SJCRH30 (cell line): ENCODE measurements at regions not wholly inside any gene's neighbourhood (a gene's known extent, or its start where the extent isn't known, plus 50 kb on each side); places are given as distances from the start of the nearest gene placed in this dataset.
"Not testable (repeated sequence)": the region's sequence is repeated elsewhere in the genome, so short reads cannot be mapped to it uniquely, and the experiment has no call there.

ENCODE experiments used
- DNase-seq, 2 experiments: peaks; one replicate each; pipeline ENCODE4 v3.0.0-alpha.2; 2015 to 2020
- H3K27ac ChIP-seq: fragments of 250-450 bp; sonication (Bioruptor Pico); 2 replicates; pipeline ENCODE4 v1.5.1; 2020; ENCODE audit warnings: mild to moderate bottlenecking, moderate library complexity
- H3K27me3 ChIP-seq: fragments of 250-450 bp; sonication (Bioruptor Pico); 2 replicates; pipeline ENCODE4 v1.5.1; 2020; ENCODE audit warnings: mild to moderate bottlenecking, moderate library complexity
- H3K36me3 ChIP-seq: fragments of 250-450 bp; sonication (Bioruptor Pico); 2 replicates; pipeline ENCODE4 v1.5.1; 2020; ENCODE audit warnings: mild to moderate bottlenecking, moderate library complexity
- H3K4me1 ChIP-seq: fragments of 250-450 bp; sonication (Bioruptor Pico); 2 replicates; pipeline ENCODE4 v1.5.1; 2020; ENCODE audit warnings: mild to moderate bottlenecking, moderate library complexity
- H3K4me3 ChIP-seq: fragments of 250-450 bp; sonication (Bioruptor Pico); 2 replicates; pipeline ENCODE4 v1.5.1; 2020; ENCODE audit warnings: mild to moderate bottlenecking, moderate library complexity
- H3K9me3 ChIP-seq: fragments of 250-450 bp; sonication (Bioruptor Pico); replicated peaks from 2 replicates; pipeline ENCODE4 v1.5.1; 2020; ENCODE audit warnings: mild to moderate bottlenecking, moderate library complexity

GRCh38 chr1:148293651-148294050 is 141.6 kb upstream of the NBPF11 start:
- Histone ChIP-seq H3K27ac (no peak overlapping the region), H3K27me3 (no peaks in the 10 kb centered on the region), H3K9me3 (no peaks in the 10 kb centered on the region), H3K36me3 (no peaks in the 10 kb centered on the region), H3K4me1 (no peaks in the 10 kb centered on the region), H3K4me3 (no peak overlapping the region)
- DNase-seq = no peak

GRCh38 chr1:148292915-148293314 is 140.8 kb upstream of the NBPF11 start:
- no peak for DNase-seq
- Histone ChIP-seq H3K27ac (no peak overlapping the region), H3K27me3 (no peaks in the 10 kb centered on the region), H3K4me1 (no peaks in the 10 kb centered on the region), H3K4me3 (no peak overlapping the region), H3K9me3 (no peaks in the 10 kb centered on the region), H3K36me3 (no peaks in the 10 kb centered on the region)

GRCh38 chr1:148290881-148291280 is 138.8 kb upstream of the NBPF11 start:
- no peaks in the 10 kb centered on the region for H3K9me3 ChIP-seq
- no peak for DNase-seq

GRCh38 chr1:148289647-148290046 is 137.6 kb upstream of the NBPF11 start:
- no peaks in the 10 kb centered on the region for H3K36me3 ChIP-seq
- no peaks in the 10 kb centered on the region for H3K9me3 ChIP-seq
- H3K4me1 ChIP-seq = no peaks in the 10 kb centered on the region
- no peak overlapping the region for H3K27ac ChIP-seq
- no peaks in the 10 kb centered on the region for H3K27me3 ChIP-seq
- no peak for DNase-seq
- H3K4me3 ChIP-seq = no peak overlapping the region

More at GRCh38 chr1:148290881-148291280, 138.8 kb upstream of the NBPF11 start:
- no peaks in the 10 kb centered on the region for H3K27me3 ChIP-seq
- no peak overlapping the region for H3K4me3 ChIP-seq
- H3K4me1 ChIP-seq = no peaks in the 10 kb centered on the region
- H3K27ac ChIP-seq = no peak overlapping the region
- no peaks in the 10 kb centered on the region for H3K36me3 ChIP-seq

- H3K9me3 ChIP-seq, DNase-seq, H3K36me3 ChIP-seq, H3K27ac ChIP-seq, H3K4me1 ChIP-seq, H3K27me3 ChIP-seq, H3K4me3 ChIP-seq: not testable (repeated sequence)
These were observed 133.9 kb upstream of the NBPF11 start for GRCh38 chr1:148285946-148286345.

GRCh38 chr1:148280831-148281572 is 128.9 kb upstream of the NBPF11 start:
- not testable (repeated sequence) for DNase-seq, H3K9me3 ChIP-seq, H3K4me1 ChIP-seq, H3K36me3 ChIP-seq, H3K27ac ChIP-seq, H3K4me3 ChIP-seq, H3K27me3 ChIP-seq

GRCh38 chr1:148279002-148279542 is 127.0 kb upstream of the NBPF11 start:
- not testable (repeated sequence) for H3K4me3 ChIP-seq, DNase-seq, H3K9me3 ChIP-seq, H3K36me3 ChIP-seq, H3K4me1 ChIP-seq, H3K27ac ChIP-seq, H3K27me3 ChIP-seq

GRCh38 chr1:148277865-148278279 is 125.8 kb upstream of the NBPF11 start:
- H3K27ac ChIP-seq, H3K4me1 ChIP-seq, H3K36me3 ChIP-seq, H3K4me3 ChIP-seq, H3K9me3 ChIP-seq, H3K27me3 ChIP-seq, DNase-seq: not testable (repeated sequence)

- H3K27me3 ChIP-seq, H3K36me3 ChIP-seq, H3K27ac ChIP-seq, H3K9me3 ChIP-seq, H3K4me3 ChIP-seq, DNase-seq, H3K4me1 ChIP-seq: not testable (repeated sequence)
These were observed 115.0 kb upstream of the NBPF11 start for GRCh38 chr1:148267066-148267465.

GRCh38 chr1:148264374-148265276 is 112.5 kb upstream of the NBPF11 start:
- DNase-seq = no peak
- Histone ChIP-seq H3K4me3 (no peak overlapping the region), H3K27me3 (no peaks in the 10 kb centered on the region), H3K4me1 (no peaks in the 10 kb centered on the region), H3K27ac (no peak overlapping the region), H3K36me3 (no peaks in the 10 kb centered on the region), H3K9me3 (no peaks in the 10 kb centered on the region)

GRCh38 chr1:148263906-148264255 is 111.8 kb upstream of the NBPF11 start:
- Histone ChIP-seq H3K36me3 (no peaks in the 10 kb centered on the region), H3K4me1 (no peaks in the 10 kb centered on the region), H3K9me3 (no peaks in the 10 kb centered on the region), H3K4me3 (peak overlapping the region; percentile 31), H3K27ac (no peak overlapping the region), H3K27me3 (no peaks in the 10 kb centered on the region)
- no peak for DNase-seq

- Histone ChIP-seq H3K4me3 (peak overlapping the region; percentile 31), H3K27me3 (no peaks in the 10 kb centered on the region), H3K27ac (no peak overlapping the region), H3K36me3 (no peaks in the 10 kb centered on the region), H3K9me3 (no peaks in the 10 kb centered on the region), H3K4me1 (no peaks in the 10 kb centered on the region)
- DNase-seq = peak; percentile 7 to 31
These were observed 111.2 kb upstream of the NBPF11 start for GRCh38 chr1:148263128-148263905.

- DNase-seq, H3K27ac ChIP-seq, H3K27me3 ChIP-seq, H3K36me3 ChIP-seq, H3K4me1 ChIP-seq, H3K9me3 ChIP-seq, H3K4me3 ChIP-seq: not testable (repeated sequence)
These were observed 109.6 kb upstream of the NBPF11 start for GRCh38 chr1:148261684-148262083.

GRCh38 chr1:148257886-148258285 is 105.8 kb upstream of the NBPF11 start:
- not testable (repeated sequence) for DNase-seq, H3K4me1 ChIP-seq, H3K27me3 ChIP-seq, H3K27ac ChIP-seq, H3K4me3 ChIP-seq, H3K36me3 ChIP-seq, H3K9me3 ChIP-seq
